CD4-positive, alpha-beta T cell (primary cell): ENCODE measurements at regions not wholly inside any gene's neighbourhood (a gene's known extent, or its start where the extent isn't known, plus 50 kb on each side); places are given as distances from the start of the nearest gene placed in this dataset.

Source experiments
- ATAC-seq: fragments of 200-7000 bp; cut with Tn5 transposase; one replicate; pipeline ENCODE4 v1.10.0; 2022; ENCODE audit warnings: mild to moderate bottlenecking; ENCODE audit not compliant: poor library complexity
- CTCF ChIA-PET: fragments of 350-600 bp; sonication (Branson Sonifier 250); formaldehyde crosslinking; loops from one replicate; lab custom pipeline; 2021; ENCODE audit warnings: antibody characterized with exemption, inconsistent platforms; lab: Charles Lee
- POLR2A ChIA-PET: fragments of 350-600 bp; sonication (Branson Sonifier 250); formaldehyde crosslinking; loops from one replicate; lab custom pipeline; 2021; ENCODE audit warnings: antibody characterized with exemption, inconsistent platforms; lab: Charles Lee
- DNase-seq, 14 experiments: peaks; one replicate each; pipeline ENCODE4 v3.0.0-alpha.2; 2013 to 2020; ENCODE audit warnings: mixed read lengths in 2 of 14
- H3K27ac ChIP-seq, 2 donors: one replicate each; pipeline versions ENCODE4 v1.5.1 to v1.7.0; 2013; ENCODE audit warnings: low read length in 2 of 2, low read depth in 1 of 2, mild to moderate bottlenecking in 1 of 2
- H3K27me3 ChIP-seq, 2 experiments: 1 replicate in 1 of 2; 2 replicates in 1 of 2; pipeline versions ENCODE4 v1.6.1 to v1.7.0; 2013; ENCODE audit warnings: low read length in 2 of 2, control low read depth in 1 of 2, mild to moderate bottlenecking in 1 of 2, moderate library complexity in 1 of 2; ENCODE audit not compliant: insufficient read depth in 2 of 2, control insufficient read depth in 1 of 2
- H3K36me3 ChIP-seq: one replicate; pipeline ENCODE4 v1.6.1; 2013; ENCODE audit warnings: low read length, control low read depth; ENCODE audit not compliant: insufficient read depth
- H3K4me1 ChIP-seq: one replicate; pipeline ENCODE4 v1.6.1; 2013; ENCODE audit warnings: low read length, control low read depth; ENCODE audit not compliant: insufficient read depth
- H3K4me3 ChIP-seq: one replicate; pipeline ENCODE4 v1.5.1; 2013; ENCODE audit warnings: mild to moderate bottlenecking, low read length, moderate library complexity
- H3K9me3 ChIP-seq, 2 experiments: 1 replicate in 1 of 2; 2 replicates in 1 of 2; pipeline versions ENCODE4 v1.6.1 to v1.7.0; 2013; ENCODE audit warnings: low read length in 2 of 2, mild to moderate bottlenecking in 2 of 2, control low read depth in 1 of 2, moderate library complexity in 1 of 2; ENCODE audit not compliant: control insufficient read depth in 1 of 2, insufficient read depth in 1 of 2
- H3K27ac Mint-ChIP-seq: one replicate; pipeline ENCODE4 v1.8.0; 2020; ENCODE audit warnings: mixed read lengths
- H3K27me3 Mint-ChIP-seq: one replicate; pipeline ENCODE4 v1.8.0; 2021; ENCODE audit warnings: mixed read lengths
- H3K36me3 Mint-ChIP-seq: one replicate; pipeline ENCODE4 v1.8.0; 2021; ENCODE audit warnings: low read depth, mixed read lengths
- H3K4me1 Mint-ChIP-seq: one replicate; pipeline ENCODE4 v1.8.0; 2021; ENCODE audit warnings: low read depth, mixed read lengths
- H3K4me3 Mint-ChIP-seq: one replicate; pipeline ENCODE4 v1.8.0; 2020; ENCODE audit warnings: mild to moderate bottlenecking, mixed read lengths
- H3K9me3 Mint-ChIP-seq: one replicate; pipeline ENCODE4 v1.8.0; 2020; ENCODE audit warnings: mixed read lengths
- CTCF ChIP-seq: fragments of 200-600 bp; IDR thresholded peaks from one replicate; pipeline ENCODE4 v1.8.0; 2022; ENCODE audit warnings: antibody characterized with exemption, mild to moderate bottlenecking
- intact Hi-C, 2 experiments: fragments of 100-400 bp; cut with DNase I in 1 of 2; cut with micrococcal nuclease in 1 of 2; formaldehyde crosslinking; loops; one replicate each; pipeline versions ENCODE4 v1.15.1 to v1.9.0; 2023 to 2025; cut with DNase I, micrococcal nuclease

DNA sequence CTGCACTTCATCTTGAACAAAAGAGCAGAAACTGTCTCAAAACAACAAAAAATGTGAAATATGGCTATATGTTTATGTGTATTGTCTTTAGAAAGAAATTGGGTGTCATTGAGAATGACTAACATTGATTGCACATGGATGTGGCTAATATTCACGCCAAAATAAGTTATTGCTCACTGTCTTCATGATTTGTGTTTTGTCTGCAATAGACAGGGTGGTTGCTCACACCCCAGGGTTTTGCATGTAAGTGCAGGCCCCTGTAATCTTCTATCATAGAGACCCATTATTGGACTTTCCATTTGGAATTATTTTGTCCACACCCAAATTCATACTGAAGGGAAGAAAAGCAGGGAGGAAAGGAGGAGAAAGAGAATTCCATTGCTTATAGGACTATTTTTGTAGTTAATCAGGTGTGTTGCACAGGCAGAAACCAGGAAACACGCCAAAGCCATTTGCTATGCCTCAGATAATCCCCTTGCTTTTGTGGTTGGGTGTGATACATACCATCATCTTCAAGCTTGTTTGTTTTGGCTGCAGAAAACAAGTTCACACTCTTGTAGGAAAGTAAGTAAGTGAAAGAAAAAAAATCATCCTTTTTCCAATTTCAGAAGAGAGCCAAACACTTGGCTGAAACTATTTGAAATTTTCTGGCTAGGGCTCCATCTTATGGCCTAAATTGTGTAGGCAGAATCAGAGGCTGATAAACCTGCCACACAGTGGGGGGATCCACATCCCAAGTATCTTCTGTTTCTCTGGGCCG, 214.1 kb downstream of the COL12A1 start:
- CTCF ChIA-PET: no interaction called here
- Mint-ChIP-seq H3K4me3 (no peak overlapping the region), H3K36me3 (no peaks in the 10 kb centered on the region), H3K27me3 (no peaks in the 10 kb centered on the region), H3K4me1 (no peaks in the 10 kb centered on the region), H3K27ac (no peak overlapping the region), H3K9me3 (no peaks in the 10 kb centered on the region)
- no peaks in the 10 kb centered on the region for H3K27me3 ChIP-seq
- ATAC-seq (no peak), DNase-seq (no peak)
- TF ChIP-seq CTCF: no peak
- no peaks in the 10 kb centered on the region for H3K4me1 ChIP-seq
- intact Hi-C loops: no loop called here
- no peak overlapping the region for H3K4me3 ChIP-seq
- H3K27ac ChIP-seq: no peak overlapping the region
- H3K36me3 ChIP-seq: no peaks in the 10 kb centered on the region
- peaks cover 0 to 9% of the 10 kb centered on the region in 2 experiments for H3K9me3 ChIP-seq
- POLR2A ChIA-PET: no interaction called here

- ATAC-seq: no peak
- Histone ChIP-seq H3K36me3 (no peaks in the 10 kb centered on the region), H3K27ac (no peak overlapping the region), H3K27me3 (no peaks in the 10 kb centered on the region), H3K4me3 (no peak overlapping the region), H3K9me3 (peaks cover 0 to 3% of the 10 kb centered on the region in 2 experiments), H3K4me1 (no peaks in the 10 kb centered on the region)
- ChIA-PET CTCF (no interaction called here), POLR2A (no interaction called here)
- H3K4me3 Mint-ChIP-seq: no peak overlapping the region
- no peaks in the 10 kb centered on the region for H3K27me3 Mint-ChIP-seq
- TF ChIP-seq CTCF: no peak
- DNase-seq: no peak
- no peak overlapping the region for H3K27ac Mint-ChIP-seq
- H3K9me3 Mint-ChIP-seq: peaks cover 2% of the 10 kb centered on the region
- intact Hi-C loops: no loop called here
- H3K4me1 Mint-ChIP-seq: no peaks in the 10 kb centered on the region
- no peaks in the 10 kb centered on the region for H3K36me3 Mint-ChIP-seq
Measured at GRCh38 chr6:74979065-74979766, 226.6 kb downstream of the COL12A1 start.

- H3K9me3 Mint-ChIP-seq: peaks cover 7% of the 10 kb centered on the region
- H3K4me3 Mint-ChIP-seq: no peak overlapping the region
- Histone ChIP-seq H3K4me3 (no peak overlapping the region), H3K27ac (no peak overlapping the region), H3K4me1 (no peaks in the 10 kb centered on the region), H3K36me3 (no peaks in the 10 kb centered on the region), H3K9me3 (peaks cover 0 to 3% of the 10 kb centered on the region in 2 experiments), H3K27me3 (no peaks in the 10 kb centered on the region)
- ATAC-seq (no peak), DNase-seq (no peak)
- intact Hi-C loops: no loop called here
- POLR2A ChIA-PET: no interaction called here
- TF ChIP-seq CTCF: no peak
- H3K36me3 Mint-ChIP-seq: no peaks in the 10 kb centered on the region
- CTCF ChIA-PET: no interaction called here
- no peaks in the 10 kb centered on the region for H3K4me1 Mint-ChIP-seq
- no peaks in the 10 kb centered on the region for H3K27me3 Mint-ChIP-seq
- no peak overlapping the region for H3K27ac Mint-ChIP-seq
Measured at GRCh38 chr6:74976701-74977100, 229.2 kb downstream of the COL12A1 start.
